Astrocyte (in vitro differentiated cells and primary cell): ENCODE measurements at regions not wholly inside any gene's neighbourhood (a gene's known extent, or its start where the extent isn't known, plus 50 kb on each side); places are given as distances from the start of the nearest gene placed in this dataset.

Source experiments
- EZH2 ChIP-seq: IDR thresholded peaks from 2 replicates; pipeline ENCODE4 v1.6.1; 2012; ENCODE audit warnings: mild to moderate bottlenecking, low read length, inconsistent platforms; ENCODE audit not compliant: insufficient read depth
- TF ChIP-seq, protein P1 (sequence below): IDR thresholded peaks from 2 replicates; pipeline ENCODE4 v1.5.1; 2011; ENCODE audit warnings: low read depth, mild to moderate bottlenecking, inconsistent platforms, low read length, moderate library complexity; ENCODE audit not compliant: insufficient read depth

DNA sequence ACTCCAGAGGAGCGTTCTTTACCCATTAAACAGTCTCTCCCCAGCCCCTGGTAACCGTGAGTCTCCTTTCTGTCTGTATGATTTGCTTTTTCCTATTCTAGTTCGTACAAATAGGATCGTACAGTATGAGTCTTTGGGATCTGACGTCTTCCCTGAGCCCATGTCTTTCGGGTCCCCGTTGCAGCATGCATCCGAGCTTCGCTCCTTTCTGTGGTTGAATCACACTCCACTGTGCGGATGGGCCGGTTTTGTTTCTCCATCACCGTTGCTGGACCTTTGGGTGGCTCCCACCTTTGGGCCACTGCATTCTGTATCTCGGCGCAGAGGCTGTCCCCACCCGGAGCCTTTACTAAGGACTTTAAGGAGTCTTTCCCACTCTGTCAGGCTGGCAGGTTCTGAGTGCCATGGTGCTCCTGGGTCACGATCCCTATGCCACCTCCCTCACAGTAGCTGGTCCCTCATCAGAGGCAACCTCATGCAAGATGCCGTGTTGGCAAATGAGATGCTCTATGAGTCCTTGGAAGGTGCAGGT, 145.7 kb upstream of the COL5A1 start:
- TF ChIP-seq, protein P1, sequence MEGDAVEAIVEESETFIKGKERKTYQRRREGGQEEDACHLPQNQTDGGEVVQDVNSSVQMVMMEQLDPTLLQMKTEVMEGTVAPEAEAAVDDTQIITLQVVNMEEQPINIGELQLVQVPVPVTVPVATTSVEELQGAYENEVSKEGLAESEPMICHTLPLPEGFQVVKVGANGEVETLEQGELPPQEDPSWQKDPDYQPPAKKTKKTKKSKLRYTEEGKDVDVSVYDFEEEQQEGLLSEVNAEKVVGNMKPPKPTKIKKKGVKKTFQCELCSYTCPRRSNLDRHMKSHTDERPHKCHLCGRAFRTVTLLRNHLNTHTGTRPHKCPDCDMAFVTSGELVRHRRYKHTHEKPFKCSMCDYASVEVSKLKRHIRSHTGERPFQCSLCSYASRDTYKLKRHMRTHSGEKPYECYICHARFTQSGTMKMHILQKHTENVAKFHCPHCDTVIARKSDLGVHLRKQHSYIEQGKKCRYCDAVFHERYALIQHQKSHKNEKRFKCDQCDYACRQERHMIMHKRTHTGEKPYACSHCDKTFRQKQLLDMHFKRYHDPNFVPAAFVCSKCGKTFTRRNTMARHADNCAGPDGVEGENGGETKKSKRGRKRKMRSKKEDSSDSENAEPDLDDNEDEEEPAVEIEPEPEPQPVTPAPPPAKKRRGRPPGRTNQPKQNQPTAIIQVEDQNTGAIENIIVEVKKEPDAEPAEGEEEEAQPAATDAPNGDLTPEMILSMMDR, result no peak
- TF ChIP-seq EZH2, result no peak
